Fibroblast of mammary gland (primary cell): ENCODE measurements at regions not wholly inside any gene's neighbourhood (a gene's known extent, or its start where the extent isn't known, plus 50 kb on each side); places are given as distances from the start of the nearest gene placed in this dataset.
A peak's percentile ranks its signal among the peaks of the same experiment; 100 is the strongest.

ENCODE experiments used
- DNase-seq: peaks from one replicate; pipeline ENCODE4 v3.0.0-alpha.2; 2010; ENCODE audit warnings: low read depth
- H3K4me3 ChIP-seq: 2 replicates; pipeline ENCODE4 v1.5.1; 2011; ENCODE audit warnings: low read depth, mild to moderate bottlenecking, low read length, moderate library complexity; ENCODE audit not compliant: control insufficient read depth
- TF ChIP-seq, protein P1 (sequence below): conservative IDR thresholded peaks from 2 replicates; pipeline ENCODE4 v1.5.1; 2011; ENCODE audit warnings: low read depth, low read length, inconsistent platforms; ENCODE audit not compliant: control insufficient read depth, insufficient read depth

DNA sequence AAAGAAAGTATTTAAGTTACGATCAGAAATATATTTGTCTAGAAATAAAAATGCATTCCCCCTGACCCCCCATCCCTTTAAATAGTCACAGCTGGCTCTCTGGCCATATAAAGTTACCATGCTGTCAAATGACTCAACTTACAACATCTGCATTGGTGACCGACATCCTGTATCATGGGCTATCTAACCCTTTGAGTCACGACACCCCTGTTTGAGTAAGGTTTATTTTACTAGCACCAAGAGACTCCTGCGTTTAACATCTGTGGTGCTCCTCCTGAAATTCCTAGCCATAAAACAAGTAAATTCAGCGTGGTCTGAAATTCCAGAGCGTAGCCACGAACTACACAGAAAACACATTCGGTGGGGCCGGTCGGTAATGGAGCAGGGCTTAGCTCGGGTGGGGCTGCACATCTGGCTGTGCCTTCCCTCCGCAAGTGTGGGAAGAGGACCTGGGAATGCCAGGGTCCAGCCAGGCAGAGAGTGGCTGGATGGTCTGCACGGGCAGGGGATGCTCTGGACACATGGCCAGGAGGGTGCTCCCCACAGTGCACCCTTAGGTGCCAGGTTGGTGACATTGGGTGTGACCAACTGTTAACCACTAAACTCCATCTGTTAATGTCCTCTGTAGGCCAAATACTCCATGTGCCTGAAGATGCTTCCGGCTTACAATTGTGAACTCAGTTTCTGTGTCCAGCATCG, 53.0 kb upstream of the CLDN14 start:
- peak; percentile 25 for DNase-seq
- TF ChIP-seq, protein P1, sequence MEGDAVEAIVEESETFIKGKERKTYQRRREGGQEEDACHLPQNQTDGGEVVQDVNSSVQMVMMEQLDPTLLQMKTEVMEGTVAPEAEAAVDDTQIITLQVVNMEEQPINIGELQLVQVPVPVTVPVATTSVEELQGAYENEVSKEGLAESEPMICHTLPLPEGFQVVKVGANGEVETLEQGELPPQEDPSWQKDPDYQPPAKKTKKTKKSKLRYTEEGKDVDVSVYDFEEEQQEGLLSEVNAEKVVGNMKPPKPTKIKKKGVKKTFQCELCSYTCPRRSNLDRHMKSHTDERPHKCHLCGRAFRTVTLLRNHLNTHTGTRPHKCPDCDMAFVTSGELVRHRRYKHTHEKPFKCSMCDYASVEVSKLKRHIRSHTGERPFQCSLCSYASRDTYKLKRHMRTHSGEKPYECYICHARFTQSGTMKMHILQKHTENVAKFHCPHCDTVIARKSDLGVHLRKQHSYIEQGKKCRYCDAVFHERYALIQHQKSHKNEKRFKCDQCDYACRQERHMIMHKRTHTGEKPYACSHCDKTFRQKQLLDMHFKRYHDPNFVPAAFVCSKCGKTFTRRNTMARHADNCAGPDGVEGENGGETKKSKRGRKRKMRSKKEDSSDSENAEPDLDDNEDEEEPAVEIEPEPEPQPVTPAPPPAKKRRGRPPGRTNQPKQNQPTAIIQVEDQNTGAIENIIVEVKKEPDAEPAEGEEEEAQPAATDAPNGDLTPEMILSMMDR, result no peak
- H3K4me3 ChIP-seq, result no peak overlapping the region

DNA sequence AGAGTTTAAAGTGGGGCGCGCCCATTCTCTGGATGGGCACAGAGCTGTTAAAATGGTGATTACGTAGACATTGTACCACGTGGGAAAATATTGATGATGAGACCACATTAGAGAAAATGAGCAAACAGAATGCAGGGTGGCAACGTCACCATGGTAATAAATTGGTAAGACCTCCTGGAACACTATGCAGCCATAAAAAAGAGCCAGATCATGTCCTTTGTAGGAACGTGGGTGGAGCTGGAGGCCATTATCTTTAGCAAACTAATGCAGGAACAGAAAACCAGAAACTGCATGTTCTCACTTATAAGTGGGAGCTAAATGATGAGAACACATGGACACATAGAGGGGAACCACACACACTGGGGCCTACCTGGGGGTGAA, 53.5 kb upstream of the CLDN14 start:
- H3K4me3 ChIP-seq, result no peak overlapping the region
- TF ChIP-seq, protein P1, result no peak
- no peak for DNase-seq

DNA sequence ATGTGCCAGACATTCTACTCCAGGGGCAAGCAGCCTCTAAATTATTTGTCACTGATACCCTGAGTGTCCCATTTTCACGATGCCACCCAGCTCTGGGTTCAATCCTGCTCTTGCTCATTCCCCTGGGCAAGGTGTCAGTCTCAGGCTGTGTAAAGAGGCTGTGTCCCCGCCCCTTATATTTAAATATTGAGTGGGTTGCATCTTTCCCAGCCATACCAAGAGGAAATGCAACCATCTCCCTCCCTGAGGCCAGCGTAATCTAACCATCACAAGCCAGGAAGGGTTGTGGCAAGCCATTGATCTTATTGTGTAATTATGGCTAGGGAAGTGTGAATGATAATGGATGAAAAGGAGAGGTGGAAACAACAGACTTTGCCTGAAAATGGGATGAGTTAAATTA, 54.7 kb upstream of the CLDN14 start:
- H3K4me3 ChIP-seq, result no peak overlapping the region
- DNase-seq, result no peak
- TF ChIP-seq, protein P1, result no peak

DNA sequence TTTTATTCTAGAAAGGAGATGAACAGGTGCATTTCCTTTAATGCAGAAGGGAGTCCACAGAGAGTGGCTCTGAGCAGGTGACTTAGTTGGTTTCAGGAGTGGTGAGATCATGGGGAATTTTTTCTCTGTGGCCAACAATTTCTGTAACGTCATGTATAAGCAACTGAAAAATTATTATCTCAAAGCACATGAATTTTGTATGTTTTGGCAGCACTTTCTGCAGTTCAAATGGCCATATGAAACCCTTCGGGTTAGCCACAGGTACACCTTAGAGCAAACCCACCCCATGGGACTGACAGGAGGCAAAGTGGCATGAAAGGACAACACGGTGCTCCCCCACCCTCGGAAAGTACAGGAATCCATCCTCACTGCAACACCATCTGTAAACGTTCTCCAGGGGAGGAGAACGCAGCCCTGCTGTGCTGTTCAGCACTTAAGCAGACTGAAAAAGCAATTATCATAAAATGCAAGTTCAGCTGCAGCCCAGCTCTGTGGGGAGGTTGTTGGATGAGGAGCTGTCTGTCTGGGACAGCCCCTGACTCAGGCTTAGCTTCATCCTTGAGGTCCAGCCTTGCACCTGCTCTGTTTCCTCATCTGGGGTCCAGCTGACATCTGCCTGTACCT, 55.8 kb upstream of the CLDN14 start:
- no peak for DNase-seq
- TF ChIP-seq, protein P1, result no peak

DNA sequence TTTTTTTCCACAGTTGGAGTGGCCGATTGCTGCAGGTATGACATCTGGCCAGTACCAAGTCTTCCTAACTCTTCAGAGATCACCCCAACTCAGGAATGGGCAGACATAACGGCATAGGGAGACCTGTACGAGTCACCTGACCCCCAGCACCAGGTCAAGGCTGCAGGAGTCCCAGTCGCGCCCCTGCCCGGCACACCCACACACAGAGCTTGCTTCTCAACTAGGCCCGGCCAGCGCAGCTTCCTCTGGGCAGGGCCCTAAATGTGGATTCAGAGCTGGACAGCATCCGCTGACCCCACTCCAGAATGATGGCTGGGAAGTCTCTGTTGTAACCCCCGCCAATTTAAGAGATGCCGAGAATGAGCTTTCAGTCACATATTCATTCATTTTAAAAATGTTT, 58.8 kb upstream of the CLDN14 start:
- no peak for DNase-seq
- TF ChIP-seq, protein P1, result no peak
- H3K4me3 ChIP-seq, result no peak overlapping the region

More for the DNA sequence above, 55.8 kb upstream of the CLDN14 start:
- H3K4me3 ChIP-seq, result no peak overlapping the region

DNA sequence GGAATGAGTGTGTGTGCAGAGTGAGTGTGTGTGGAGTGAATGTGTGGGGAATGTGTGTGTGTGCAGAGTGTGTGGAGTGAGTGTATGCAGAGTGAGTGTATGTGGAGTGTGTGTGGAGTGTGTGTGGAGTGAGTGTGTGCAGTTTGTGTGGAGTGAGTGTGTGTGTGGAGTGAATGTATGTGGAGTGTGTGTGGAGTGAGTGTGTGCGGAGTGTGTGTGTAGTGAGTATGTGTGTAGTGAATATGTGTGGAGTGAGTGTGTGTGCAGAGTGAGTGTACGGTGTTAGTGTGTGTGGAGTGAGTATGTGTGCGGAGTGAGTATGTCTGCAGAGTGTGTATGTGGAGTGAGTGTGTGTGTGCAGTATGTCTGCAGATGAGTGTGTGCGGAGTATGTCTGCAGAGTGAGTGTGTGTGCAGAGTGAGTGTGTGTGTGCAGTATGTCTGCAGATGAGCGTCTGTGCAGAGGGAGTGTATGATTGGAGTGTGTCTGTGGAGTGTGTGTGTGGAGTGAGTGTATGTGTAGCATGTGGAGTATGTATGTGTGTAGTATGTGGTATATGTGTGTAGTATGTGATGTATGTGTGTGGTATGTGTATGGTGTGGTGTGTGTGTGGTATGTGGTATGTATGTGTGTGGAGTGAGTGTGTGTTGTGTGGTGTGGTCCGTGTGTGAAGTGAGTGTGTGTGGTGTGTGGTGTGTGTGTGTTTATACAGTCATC, 59.7 kb upstream of the CLDN14 start:
- H3K4me3 ChIP-seq, result no peak overlapping the region
- DNase-seq, result no peak
- TF ChIP-seq, protein P1, result no peak
